Stimulated activated CD8-positive, alpha-beta memory T cell treated with anti-CD3 and anti-CD28 coated beads, Interleukin-15, amount 100 ng/mL, for 1 hour (primary cell): ENCODE measurements at regions not wholly inside any gene's neighbourhood (a gene's known extent, or its start where the extent isn't known, plus 50 kb on each side); places are given as distances from the start of the nearest gene placed in this dataset.
"Not testable (repeated sequence)": the region's sequence is repeated elsewhere in the genome, so short reads cannot be mapped to it uniquely, and the experiment has no call there.

Experiments
- DNase-seq: peaks from one replicate; pipeline ENCODE4 v3.0.0-alpha.2; 2020; ENCODE audit warnings: low read depth

DNA sequence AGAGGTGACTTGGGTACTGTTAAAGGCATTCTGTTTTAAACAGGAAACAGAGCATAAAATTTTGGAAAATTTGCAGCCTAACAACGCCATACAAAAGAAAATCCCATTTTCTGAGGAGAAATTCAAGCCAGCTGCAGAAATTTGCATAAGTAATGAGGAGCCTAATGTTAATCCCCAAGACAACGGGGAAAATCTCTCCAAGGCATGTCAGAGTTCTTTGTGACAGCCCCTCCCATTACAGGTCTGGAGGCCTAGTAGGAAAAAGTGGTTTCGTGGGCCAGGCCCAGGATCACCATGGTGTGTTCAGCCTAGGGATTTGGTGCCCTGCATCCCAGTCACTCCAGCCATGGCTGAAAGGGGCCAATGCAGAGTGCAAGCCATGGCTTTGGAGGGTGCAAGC is 1333.1 kb upstream of the TENM4 start:
- no peak for DNase-seq

DNA sequence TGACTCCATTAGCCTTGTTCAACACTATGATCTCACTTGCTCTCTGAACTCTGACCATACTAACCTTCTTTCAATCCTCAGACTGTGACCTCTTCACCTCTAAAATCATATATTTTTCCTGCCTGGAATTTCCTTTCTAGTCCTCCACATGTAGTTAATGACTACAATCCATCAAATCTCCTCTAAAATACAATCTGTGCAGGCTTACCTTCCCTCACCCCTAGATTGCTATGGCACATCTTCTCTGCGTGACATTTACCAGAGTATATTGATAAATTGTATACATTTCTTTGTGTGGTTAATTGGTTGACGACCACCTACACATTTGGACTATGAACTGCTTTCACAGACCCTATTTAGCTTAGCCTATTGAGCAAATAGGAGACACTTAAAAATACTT is 1330.2 kb upstream of the TENM4 start:
- no peak for DNase-seq

DNA sequence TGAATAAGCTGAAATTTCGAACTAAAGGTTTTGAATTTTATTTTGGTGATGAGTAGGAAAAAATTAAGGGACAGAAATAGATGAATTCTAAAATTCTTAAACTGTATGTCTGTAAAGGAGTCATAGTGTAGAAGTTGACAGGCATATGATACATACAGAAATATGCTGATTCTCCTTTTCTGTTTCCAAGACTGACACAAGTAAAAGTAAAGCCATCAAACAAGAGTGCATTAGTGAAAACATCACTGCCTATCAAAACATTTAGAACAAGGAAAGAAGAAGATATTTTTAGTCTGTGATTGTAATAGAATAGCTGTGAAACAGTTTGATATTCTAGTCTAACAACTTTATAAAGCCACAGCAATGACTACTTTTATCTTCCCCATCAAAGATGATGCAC is 1318.0 kb upstream of the TENM4 start:
- no peak for DNase-seq

DNA sequence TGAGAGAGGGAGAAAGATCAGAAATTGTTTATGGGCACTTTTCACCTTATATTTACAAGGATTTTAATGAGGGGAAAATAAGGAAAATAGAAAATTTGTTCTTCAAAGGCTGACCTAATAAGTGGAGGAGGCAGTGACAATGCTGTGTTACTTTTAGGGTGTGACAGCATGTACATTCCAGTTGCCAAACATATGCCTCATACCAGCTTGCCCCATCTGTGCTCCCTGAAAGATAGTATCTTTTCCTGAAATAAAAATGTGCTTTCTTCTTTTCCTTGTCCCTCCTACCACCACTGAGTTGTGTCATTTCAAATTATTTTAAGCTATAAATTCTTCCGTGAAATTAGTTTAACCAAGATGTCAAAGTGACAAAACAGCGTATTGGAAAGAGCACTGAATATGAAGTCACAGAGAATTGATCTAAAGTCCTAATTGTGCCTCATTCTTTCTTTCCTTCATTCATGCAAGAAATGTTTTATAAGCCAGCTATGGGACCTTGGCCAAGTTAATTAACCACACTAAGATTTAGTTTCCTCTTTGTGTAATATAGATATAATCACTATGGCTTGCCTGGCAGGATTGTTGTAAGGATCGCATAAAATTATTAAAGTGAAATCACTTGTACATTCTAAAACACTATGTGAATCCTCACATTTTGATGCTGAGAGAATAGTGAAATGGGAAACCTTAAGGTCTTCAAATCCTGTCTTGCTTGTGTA is 1307.5 kb upstream of the TENM4 start:
- no peak for DNase-seq

DNA sequence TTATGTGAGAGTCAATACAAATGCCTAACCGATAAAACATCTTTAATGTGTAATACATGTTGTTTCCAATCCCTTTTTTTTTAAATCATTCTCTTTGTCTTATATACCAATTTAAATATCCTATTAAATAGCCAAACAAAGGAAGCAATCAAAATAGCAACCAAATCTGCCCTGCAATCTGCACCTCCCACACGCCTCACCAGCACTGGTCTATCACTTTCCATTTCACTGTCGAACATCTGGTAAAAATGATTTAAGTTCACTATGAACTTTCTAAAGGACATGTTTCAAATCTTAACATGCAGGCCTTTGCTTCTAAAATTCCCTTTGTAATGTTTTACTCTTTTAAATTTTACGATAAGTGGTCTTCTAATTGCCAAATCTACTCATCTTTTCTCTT is 1305.5 kb upstream of the TENM4 start:
- DNase-seq: no peak

DNA sequence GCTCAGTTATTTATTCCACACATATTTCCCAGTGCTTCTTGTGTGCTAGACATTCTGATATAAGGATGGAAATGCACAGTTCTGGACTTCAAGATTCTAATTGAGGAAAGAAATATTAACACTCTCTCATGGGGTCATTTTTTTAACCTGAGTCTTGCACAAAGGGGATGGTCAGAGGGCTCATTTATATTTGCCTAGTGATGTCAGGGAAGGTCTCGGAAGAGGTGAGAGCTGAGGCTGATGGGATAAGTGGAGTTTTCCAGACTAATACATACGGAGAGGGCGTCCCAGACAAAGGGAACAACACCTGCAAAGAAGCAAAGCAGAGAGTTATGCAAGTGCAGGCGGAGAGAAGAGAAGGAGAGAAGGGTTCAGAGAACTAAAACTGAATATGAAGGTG is 1304.6 kb upstream of the TENM4 start:
- no peak for DNase-seq

DNA sequence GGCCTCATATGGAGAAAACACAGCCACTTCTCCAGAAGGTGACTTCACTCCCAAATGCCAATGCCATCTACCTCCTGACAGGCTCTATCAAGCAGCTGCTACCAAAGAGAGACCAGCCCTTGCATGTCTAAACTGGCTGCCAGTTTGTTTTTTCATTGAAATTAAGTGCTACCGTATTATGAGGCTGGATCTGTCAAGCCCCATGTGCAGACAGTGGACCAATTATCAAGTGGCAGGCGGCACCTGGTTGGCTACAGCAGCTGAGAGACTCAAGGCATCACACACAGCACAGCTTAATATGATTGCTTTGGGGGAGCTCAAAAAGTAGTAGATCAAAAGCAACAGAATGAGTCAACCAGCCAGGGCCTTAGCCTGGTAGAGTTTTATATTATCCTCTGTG is 1293.0 kb upstream of the TENM4 start:
- no peak for DNase-seq

DNA sequence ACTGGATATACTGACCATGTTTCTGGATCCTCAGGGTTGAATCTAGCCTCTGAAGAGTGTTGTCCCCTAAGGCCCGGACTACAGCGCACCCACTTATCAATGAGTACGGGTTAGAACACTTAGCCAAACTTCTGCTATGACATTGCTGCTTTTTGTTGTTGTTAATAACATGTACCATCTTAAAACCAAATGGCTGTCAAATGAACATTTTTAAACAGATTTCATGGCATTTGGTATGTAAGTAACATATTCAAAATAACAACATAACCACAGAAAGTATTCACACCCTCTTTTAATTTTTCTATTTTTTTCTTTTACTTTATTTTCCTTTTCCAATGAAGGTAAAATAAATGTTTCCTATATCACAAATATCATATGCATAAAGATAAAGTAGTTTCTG is 1292.5 kb upstream of the TENM4 start:
- no peak for DNase-seq

DNA sequence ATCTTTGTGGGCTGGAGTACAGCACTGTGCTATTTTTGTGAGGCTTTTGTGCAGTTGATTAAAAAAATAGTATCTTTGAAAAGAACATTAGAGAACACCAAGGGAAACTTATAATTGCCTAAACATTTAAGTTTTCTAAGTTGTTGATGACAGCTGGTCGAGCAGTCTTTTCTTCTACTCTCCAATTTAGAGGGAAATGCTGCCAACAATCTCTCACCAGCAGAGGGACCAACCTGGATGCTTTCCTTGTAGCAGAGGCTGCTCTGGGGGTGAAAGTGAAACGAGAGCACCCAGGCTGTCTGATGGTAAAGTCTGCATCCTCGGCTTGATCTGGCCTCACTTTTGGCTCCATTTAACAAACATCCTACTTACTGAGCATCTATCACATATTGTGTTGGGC is 1286.5 kb upstream of the TENM4 start:
- no peak for DNase-seq

DNA sequence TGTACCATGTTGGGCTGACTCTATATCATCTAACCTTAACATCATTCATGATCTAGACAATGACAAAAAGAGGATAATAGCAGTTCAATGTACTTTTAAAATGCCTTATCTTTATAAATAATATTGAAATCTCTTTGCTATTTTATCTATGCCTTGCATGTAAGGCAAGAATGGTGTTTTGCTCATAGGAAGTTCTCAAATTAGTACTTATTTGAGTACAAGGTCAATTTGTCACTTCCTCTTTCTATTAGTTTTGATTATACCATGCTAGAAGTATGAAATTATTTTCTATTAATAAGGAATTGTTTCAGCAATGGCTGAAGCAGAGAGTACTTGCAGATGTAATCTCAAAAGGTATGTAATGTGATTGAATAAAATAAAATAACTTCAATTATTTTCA is 1285.4 kb upstream of the TENM4 start:
- DNase-seq: no peak

DNA sequence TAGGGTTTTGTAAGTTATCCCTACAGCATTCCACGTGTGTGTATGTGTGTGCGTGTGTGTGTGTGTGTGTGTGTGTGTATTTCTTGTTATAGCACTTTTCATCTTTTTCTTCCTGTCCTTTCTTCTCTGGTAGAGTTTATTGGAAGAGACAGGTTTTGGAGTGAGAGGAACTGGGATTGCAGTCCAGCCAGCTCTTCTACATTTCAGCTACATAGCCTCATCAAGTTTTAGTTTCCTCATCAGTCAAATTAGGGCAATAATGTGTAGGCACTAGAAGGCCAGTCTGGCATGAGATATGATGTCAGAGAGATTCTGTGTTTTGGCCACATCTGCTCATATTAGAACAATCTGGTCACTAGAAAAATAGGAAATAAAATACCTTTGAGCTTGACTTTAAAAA is 1283.5 kb upstream of the TENM4 start:
- DNase-seq: no peak

DNA sequence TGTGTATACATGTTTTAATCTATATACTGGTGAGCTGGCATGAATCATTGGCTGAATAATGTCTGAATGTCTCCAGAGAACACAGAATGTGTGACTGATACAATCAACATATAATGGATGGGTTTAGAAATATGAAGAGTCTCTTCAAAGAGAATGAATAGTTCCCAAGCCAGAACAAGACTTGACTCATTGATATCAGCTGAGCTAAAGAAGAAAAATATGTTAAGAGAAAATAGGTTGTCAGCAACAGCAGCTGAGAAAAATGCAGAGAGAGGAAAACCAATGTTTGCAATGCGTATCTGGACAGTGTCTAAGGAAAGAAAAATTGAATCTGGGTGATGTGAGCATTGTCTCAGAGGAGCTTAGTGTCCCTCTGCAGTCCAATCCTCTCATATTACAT is 1281.8 kb upstream of the TENM4 start:
- DNase-seq: no peak

DNA sequence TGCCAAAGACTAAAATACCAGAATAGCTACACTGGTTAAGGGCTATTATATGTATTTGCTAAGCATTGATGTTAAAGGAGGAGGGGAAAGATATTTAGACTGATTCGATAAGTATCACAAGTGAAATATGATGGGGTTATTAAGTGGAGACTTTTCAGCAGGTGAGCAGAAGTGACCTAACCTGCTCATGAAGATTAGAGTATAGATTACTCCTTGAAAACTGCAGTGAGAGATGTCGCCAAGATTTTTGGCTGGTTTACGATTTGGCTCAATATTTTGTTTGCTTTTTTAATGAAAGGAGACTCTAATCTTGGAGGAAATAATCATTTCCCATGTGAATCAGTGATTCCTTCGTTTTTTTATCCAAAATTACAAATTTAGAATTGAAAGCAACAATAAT is 1279.5 kb upstream of the TENM4 start:
- DNase-seq: no peak

DNA sequence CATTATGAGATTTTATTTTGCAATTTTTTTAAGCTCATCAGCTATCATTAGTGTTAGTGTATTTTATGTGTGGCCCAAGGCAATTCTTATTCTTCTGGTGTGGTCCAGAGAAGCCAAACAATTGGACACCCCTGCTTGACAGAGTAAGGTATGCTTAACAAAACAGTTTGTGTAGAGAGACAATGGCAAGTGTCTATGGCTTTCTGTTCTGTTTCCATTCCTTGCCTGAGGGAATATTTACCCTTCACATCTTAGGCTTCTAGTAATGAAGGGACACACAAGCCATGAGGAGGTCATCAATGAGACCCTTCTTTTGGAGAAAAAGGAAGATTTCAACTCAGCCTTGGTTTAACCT is 1278.4 kb upstream of the TENM4 start:
- DNase-seq: no peak

DNA sequence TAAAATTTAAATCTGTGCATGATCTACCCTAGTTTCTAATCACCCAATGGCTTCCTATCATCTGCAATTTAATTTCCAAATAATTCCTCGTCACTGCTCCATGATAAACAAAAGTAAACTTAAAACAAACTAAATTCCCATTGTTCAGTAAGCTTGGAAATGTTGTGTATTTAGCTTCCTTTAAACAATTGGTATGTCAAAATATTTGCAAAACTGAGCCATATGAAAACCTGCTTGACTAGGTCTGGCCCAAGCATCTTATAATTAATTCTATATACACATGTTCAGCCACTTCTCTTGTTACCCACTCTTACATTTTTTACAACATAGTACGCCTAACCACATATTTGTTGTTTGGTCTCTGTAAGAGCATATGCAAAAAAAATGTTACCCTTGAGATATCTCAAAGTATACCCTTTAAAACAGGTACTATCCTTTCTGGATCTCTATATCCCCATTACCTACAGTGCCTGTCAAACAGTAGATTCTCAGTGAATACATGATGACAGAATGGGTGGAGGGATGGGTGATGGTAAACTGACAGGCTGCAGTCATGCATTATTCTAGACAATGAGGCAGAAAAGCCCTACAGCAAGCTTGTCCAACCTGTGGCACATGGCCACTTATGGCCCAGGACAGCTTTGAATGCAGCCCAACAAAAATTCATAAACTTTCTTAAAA is 1277.9 kb upstream of the TENM4 start:
- no peak for DNase-seq

DNA sequence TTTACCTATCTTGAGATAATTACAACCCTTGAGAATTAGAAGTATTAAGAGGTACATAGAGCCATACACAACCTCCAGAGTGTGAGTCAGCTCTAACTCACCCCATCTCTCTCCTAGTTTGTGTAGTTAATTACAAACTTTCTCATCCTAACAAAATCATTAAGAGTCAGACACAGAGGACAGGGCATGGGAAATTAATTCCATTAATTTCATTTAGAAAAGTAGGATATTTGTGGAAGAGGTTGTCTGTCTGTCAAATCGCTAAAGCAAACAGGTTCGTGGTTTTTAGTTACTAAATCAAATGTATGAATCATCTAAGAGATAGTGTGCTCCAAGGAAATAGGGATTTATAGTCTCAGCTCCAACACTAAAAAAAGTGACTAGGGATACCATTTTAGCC is 1261.4 kb upstream of the TENM4 start:
- no peak for DNase-seq

DNA sequence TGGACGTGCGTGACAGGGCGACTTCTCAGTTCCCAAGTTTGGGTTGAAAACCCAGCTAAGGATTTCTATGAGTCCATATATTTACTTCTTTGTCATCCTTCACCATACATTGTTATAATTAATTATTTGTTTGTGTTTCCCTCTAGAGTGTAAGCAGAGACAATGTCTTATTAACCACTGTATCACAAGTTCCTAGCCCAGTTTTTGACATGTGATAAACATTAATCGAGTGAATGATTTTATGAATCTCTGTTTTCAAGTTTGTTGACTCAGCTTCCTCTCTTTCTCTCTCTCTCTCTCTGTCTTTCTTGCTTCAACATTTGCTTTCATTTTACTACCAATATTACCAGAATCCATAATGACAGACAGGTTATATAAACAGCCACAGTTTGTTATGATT is 1259.6 kb upstream of the TENM4 start:
- no peak for DNase-seq

DNA sequence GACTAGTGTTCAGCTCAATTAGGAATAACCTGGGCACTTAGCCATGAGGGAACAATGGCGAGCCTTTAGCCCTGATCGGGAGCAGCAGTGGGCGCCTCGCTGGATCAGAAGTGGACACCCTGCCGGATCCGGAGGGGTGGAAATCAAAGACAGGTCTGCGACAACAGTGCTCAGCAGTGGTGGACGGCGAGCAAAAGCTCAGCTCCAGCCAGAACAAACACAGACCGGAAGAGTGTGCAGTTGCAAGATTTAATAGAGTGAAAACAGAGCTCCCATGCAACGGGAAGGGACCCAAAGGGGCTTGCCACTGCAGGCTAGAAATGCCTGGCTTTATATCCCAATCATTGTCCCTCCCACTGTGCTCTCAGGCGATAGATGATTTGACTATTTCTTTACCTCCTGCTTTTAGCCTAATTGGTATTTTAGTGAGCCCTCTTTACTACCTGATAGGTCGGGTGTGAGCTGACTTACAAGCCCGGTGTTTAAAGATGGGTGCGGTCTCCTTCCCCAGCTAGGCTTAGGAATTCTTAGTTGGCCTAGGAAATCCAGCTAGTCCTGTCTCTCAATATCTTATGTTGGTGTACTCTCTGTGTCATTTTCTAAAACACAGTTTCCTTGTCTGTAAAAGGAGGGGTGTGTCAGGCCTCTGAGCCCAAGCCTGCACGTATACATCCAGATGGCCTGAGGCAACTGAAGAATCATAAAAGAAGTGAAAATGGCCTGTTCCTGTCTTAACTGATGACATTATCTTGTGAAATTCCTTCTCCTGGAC is 1258.8 kb upstream of the TENM4 start:
- not testable (repeated sequence) for DNase-seq

DNA sequence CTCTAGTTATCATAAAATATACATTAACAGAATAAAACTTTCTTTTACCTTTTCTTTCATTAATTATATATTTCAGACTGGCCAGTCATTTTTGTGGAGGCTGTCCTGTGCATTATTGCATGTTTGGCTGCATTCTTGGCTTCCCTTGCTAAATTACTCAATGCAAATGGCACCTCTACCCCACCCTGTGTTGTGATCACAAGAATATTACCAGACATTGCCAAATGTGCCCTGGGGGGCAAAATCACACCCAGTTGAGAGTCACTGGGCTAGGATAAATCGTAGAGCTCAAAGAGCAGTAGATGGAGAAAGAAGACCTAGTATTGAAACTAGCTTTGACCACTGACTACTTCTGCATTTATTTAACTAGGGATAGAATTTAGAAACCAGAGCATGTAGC is 1257.8 kb upstream of the TENM4 start:
- DNase-seq: no peak

DNA sequence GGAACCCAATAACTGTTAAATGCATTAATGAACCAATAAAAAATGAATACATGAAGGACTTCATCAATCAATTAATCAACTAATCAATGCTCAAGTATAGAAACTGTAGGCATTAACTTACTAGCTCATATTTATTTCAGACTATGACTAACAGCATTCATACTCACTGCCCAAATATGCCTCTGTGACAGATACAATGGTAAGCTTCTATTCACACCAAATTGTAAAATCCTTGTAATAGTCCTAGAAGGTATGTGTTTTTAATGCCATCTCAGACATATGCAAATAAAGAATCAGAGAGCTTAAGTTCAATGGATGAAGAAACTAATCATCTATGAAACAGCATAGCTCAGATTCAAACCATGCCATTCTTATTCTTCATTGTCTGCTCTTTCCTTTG is 1253.6 kb upstream of the TENM4 start:
- no peak for DNase-seq

DNA sequence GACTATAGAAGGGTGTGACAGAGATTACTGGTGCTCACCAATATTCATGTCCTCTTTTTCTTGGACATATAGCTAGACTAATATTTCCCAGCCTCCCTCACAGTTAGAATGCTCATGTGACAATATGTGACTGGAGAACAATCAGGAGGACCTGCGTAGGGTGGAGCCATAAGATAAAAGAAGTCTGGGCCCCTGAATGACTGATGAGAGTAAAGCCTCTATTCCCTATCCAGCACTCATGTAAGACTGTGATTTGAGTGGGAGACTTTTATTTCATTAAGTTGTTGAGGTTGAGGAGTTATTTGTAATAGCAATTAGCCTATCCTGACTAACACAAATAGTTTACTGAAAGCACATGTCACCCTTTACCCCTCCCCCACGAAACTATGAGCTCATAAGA is 1247.1 kb upstream of the TENM4 start:
- no peak for DNase-seq

DNA sequence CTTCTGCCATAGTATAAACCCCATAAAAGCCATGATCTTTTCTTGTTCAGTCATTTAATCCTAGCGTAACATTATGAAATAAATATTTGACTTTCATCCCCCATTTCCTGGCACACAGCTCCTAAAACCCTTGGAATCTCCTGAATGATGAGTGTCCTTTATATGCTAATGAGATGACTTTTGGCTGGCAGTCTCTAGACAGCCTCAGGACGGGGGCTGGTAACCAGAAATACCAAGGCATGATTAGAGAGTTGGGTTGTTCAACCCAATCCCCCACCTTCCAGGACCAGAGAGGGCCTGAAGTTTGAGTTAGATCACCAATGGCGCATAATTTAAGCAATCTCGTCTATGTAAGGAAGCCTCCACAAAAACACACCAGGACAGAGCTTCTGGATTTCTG is 1246.1 kb upstream of the TENM4 start:
- no peak for DNase-seq

DNA sequence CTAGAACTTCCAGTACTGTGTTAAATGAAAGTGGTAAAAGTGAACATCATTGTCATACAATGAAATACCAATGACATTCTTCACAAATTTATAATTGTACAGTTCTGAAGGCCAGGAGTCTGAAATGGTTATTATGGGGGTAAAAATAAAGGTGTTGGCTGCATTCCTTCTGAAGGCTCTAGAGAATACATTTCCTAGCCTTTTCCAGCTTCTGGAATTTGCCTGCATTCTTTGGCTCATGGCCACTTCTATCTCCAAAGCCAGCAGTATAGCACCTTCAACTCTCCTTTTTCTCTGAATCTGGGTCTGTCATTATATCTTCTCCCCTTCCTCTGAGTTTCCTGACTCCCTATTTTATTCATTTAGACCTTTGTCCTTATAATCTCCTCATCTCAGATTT is 1232.7 kb upstream of the TENM4 start:
- no peak for DNase-seq

DNA sequence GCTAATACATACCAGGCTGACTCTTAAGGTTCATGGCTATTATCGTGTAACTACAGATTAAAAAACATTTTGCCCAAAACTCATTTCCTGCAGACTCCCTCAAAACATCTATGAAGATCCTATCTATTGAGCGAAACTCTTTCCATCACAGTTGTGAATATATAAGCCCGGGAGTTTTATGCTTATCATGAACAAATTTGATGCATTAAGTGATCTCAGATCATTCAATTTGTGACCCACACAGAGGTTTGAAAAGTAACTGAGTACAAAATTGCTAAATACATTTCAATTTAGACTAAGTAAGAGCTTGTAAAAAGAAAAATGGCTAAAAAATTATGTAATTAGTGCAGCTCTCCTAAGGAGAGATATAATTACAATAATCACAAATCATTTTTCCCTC is 1228.8 kb upstream of the TENM4 start:
- no peak for DNase-seq
